CD4-positive, alpha-beta T cell treated with Interleukin-4 for 4 hours (primary cell): ENCODE measurements at regions not wholly inside any gene's neighbourhood (a gene's known extent, or its start where the extent isn't known, plus 50 kb on each side); places are given as distances from the start of the nearest gene placed in this dataset.
"Not testable (repeated sequence)": the region's sequence is repeated elsewhere in the genome, so short reads cannot be mapped to it uniquely, and the experiment has no call there.

Experiments
- DNase-seq: peaks from one replicate; pipeline ENCODE4 v3.0.0-alpha.2; 2020

- DNase-seq: no peak
Observed at GRCh38 chr7:68875857-68876256, 722.4 kb upstream of the AUTS2 start.

DNA sequence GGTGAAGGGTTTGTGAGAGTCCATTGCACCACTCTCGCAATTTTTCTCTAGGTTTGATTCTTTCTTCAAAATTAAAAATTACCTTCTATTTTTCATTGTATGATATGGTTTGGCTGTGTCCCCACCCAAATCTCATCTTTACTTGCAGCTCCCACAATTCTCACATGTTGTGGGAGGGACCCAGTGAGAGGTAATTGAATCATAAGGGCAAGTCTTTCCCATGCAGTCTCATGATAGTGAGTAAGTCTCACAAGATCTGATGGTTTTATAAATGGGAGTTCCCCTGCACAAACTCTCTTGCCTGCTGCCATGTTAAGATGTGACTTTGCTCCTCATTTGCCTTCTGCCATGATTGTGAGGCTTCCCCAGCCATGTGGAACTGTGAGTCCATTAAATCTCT, 711.2 kb upstream of the AUTS2 start:
- not testable (repeated sequence) for DNase-seq

DNA sequence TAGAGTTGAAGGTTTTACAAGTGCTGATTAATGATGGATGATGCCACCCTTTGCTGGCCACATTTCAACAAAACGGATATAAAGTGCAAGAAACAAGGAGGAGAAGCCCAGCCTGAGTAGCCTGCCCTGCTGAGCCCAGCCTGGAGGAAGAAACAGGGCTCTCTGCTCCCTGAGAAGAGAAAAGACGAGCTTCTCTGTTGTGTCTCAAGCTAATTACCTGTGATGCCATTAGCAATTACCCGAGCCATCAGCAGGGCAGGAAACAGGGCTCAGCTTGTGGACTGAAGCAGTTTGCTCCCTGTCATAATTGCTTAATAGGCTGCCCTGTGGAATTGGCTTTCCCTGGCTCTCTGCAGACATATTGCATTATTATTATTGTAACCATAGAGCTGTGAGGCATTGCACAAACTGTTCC, 709.3 kb upstream of the AUTS2 start:
- DNase-seq: no peak

GRCh38 chr7:68892236-68892635, 706.0 kb upstream of the AUTS2 start:
- no peak for DNase-seq

DNA sequence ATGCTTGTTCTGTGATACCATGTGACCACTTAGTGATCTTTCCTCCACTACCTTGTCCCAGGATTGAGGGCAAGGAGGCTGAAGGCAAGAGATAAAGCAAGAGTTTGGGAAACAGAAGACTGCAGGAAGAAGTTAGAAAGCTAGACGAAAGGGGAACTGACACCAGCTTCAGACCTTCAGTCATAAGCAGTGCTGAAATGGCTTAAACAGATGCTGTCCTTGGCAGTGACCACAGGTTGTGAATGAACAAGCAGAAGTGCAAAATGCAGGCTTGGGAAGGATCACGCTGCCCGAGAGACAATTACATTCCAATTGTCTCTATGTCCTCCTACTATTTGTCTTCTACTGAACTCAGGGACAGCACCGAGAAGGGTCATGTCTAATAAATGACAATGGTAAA, 704.9 kb upstream of the AUTS2 start:
- no peak for DNase-seq

GRCh38 chr7:68899156-68899555, 699.1 kb upstream of the AUTS2 start:
- not testable (repeated sequence) for DNase-seq

DNA sequence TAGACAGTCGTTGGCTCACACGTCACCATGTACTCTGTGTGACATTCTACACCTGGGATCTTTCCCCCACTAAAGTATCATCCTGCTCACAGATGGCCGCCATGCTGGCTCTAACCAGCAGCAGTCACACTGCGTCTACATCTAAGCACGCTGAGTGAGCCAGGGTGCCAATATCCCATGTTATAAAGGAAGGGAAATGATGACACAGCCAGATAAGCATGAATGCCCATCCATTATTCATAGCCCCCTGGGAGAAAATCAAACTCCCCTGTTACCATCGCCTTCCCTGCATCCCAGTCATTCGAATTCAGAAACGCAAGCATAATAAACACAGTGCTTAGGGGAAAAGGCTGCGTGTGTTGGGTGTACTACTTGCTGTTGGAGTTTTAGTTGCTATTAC, 698.2 kb upstream of the AUTS2 start:
- DNase-seq: no peak

- DNase-seq: no peak
Observed at GRCh38 chr7:68904630-68905029, 693.6 kb upstream of the AUTS2 start.

GRCh38 chr7:68911754-68912153, 686.5 kb upstream of the AUTS2 start:
- DNase-seq: no peak

DNA sequence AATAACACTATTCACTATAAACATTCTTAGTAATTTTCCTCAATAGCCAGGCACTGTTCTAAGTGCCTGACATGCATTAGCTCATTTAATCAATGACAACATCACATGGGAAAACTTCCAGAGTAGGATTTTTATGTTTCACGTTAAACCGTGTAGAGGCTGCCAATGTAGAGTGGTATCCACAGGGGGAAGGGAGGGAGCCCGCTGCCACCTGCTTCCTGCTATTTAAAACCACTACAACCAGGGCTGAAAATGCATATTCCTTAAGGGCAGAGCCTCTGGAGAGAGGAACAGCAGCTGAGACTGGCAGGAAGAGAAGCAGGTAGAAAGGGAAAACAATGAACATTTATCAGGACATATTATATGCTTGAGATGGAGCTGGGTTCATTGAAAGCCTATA, 684.3 kb upstream of the AUTS2 start:
- DNase-seq: no peak

DNA sequence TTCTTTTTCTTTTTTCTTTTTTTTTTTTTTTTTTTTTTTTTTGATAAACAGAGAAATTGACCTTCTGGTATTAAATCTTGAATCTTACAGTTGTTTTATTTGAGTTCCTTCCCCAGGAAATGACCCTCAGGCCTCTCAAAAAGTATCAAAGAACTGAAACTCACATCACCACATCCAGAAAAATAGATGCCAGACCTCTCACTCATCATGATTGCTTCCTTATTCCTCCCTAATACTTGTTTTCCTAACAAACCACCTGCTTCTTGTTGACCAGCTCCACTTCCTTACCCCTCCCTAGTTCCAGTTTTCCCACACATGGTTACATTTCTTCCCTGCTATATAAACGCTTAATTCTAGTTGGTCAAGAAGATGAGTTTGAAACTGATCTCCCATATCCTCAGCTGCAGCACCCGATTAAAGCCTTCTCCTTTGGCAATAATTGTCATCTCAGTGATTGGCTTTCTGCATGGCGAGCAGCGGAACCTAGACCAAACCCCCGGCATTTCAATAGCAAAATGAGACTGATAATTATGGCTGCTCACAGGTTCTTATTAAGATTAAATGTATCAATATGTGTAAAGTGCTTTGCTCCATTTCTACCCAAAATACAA, 681.1 kb upstream of the AUTS2 start:
- no peak for DNase-seq

- DNase-seq: no peak
Observed at GRCh38 chr7:68918621-68919020, 679.7 kb upstream of the AUTS2 start.

DNA sequence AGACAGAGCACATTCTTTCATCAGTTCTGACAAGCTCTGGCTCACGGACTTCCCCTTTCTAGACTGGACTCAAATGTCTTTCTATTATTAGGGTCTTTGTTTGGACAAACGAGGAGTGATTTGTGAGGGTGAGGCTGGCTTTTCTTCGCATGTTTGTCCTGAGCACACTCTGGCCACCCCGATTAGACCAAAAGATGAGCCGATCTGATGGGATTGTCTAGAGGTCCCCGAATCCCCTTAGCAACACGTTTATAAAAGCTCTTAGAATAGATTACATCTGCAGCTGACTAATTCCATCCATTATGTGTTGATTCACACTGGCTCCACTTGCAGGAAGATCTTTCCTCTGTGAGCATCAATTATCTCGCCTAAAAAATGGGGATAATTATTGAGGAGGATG, 675.4 kb upstream of the AUTS2 start:
- DNase-seq: no peak

DNA sequence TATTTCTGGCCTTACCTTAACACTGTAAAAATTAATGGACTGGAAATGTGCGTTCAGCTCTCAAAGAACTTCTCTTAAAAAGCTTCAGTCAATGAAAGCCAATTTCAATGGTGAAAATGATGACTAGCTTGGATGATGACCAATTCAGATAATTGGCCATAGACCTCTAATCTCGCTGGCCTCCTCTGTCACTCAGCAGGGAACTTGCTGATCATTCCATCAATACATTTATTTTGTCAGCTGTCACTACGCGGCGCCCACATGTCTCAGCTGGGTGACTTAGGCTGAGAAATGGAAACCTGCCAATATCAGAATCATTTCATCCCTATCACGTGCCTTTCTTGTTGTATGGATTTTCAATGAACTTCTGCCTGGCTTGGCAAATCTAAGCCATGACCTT, 673.0 kb upstream of the AUTS2 start:
- DNase-seq: no peak

- DNase-seq: no peak
Observed at GRCh38 chr7:68929781-68930261, 668.5 kb upstream of the AUTS2 start.

- no peak for DNase-seq
Observed at GRCh38 chr7:68936471-68937035, 661.7 kb upstream of the AUTS2 start.

DNA sequence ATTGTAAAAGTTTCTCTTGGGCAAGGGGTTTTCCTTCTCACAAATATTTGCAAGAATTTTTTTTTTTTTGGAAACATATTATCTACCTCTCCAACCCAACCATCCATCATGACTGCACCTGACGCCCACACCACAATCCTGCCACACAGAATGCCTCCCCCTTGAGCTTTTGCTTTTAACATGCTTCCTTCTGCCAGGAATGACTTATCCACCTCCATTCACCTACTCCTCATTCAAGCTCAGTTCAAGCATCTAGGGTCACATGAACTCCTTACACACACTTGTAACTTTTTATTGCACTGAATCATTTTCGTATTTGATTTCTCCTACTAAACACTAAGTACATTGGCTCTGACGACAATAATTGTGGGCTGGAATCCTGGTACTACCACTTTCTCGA, 660.1 kb upstream of the AUTS2 start:
- DNase-seq: no peak

- DNase-seq: no peak
Observed at GRCh38 chr7:68943786-68944185, 654.5 kb upstream of the AUTS2 start.

DNA sequence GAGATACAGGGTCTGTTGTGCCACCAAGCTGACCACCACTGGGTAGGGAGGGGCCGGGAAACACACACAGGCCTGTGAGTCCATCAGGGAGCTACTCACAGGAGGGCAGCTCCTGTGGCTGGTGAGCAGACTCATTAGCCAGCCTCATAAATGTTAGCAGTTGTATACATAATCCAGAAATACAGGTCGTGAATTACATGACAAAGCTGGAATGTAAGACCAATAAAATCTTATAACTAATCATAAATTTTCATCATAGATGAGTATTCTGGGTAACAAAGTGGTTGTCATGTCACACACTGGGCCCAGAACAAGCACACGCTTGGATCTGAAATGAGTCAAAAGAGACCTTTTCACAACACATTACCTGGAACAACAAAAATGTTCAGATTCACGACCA, 642.6 kb upstream of the AUTS2 start:
- DNase-seq: no peak

GRCh38 chr7:68958571-68958970, 639.7 kb upstream of the AUTS2 start:
- no peak for DNase-seq

GRCh38 chr7:68963552-68963951, 634.7 kb upstream of the AUTS2 start:
- DNase-seq: no peak

DNA sequence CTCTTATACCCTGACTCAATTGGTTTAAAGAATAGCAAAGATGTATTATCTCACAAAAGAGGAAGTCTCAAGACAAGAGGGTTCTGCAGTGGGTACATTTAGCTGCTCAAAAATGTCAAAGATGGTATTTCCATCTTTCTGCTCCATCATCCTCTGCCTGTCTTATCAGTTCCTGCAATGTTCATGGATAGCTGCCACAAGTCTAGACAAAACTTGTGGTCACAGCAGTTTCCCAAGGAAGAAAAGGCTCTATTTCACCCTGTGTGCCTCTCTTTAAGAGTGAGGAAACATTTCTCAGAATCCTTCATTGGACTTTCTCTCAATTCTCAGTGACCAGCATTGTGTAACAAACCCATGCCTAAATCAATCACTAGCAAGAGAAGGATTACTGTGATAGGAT, 634.2 kb upstream of the AUTS2 start:
- no peak for DNase-seq

GRCh38 chr7:68965351-68965750, 632.9 kb upstream of the AUTS2 start:
- DNase-seq: no peak

DNA sequence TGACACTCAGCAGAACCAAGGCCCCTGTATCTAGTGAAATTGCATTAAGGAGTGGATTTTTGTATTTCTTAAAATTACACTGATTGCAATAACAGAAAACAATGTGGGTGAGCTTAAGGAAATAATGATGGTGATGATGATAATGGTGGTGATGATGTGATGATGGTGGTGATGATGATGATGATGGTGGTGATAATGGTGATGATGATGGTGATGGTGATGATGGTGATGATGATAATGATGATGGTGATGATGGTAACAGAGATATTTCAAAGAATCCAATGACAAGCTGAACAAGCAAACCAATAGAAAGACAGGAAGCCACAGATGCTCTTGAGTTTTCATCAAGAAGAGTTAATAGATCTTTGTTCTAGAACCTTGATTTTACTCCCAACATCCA, 630.7 kb upstream of the AUTS2 start:
- no peak for DNase-seq

- no peak for DNase-seq
Observed at GRCh38 chr7:68969571-68969970, 628.7 kb upstream of the AUTS2 start.
